Breast epithelium (tissue), 3 donors: ENCODE measurements at regions not wholly inside any gene's neighbourhood (a gene's known extent, or its start where the extent isn't known, plus 50 kb on each side); places are given as distances from the start of the nearest gene placed in this dataset.

Experiments
- CTCF ChIP-seq, 3 donors: fragments of 450-650 bp; IDR thresholded peaks; one replicate each; pipeline ENCODE4 v1.5.1; 2016 to 2017; ENCODE audit warnings: antibody characterized with exemption in 3 of 3, mild to moderate bottlenecking in 3 of 3, moderate library complexity in 3 of 3
- POLR2A ChIP-seq: fragments of 450-650 bp; IDR thresholded peaks from one replicate; pipeline ENCODE4 v1.6.1; 2016; ENCODE audit warnings: antibody characterized with exemption, mild to moderate bottlenecking, moderate library complexity

DNA sequence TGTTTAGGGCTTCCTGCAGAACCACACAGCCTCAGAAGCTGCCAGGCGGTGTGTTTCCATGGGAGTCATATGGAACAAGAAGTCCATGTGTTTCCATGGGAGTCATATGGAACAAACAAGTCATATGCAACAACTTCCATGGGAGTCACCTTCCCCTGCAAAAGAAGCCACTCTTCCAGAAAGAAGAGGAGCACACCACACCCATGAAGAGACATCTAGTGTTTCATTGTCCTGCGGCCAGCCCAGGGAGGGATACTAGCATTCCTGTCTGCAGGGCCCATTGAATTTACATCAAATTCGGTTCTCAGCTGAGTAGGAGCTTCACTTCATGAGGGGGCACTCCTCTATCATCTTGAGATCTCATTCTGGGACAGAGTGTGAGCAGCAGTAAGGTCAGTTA, 79.5 kb upstream of the TSPY4 start:
- TF ChIP-seq CTCF (IDR thresholded peaks at IDR 0.05) = no peak
- TF ChIP-seq POLR2A = no peak
